A673 (cell line): ENCODE measurements at regions not wholly inside any gene's neighbourhood (a gene's known extent, or its start where the extent isn't known, plus 50 kb on each side); places are given as distances from the start of the nearest gene placed in this dataset.
"Not testable (repeated sequence)": the region's sequence is repeated elsewhere in the genome, so short reads cannot be mapped to it uniquely, and the experiment has no call there.

ENCODE experiments used
- BruUV-seq: library from RNA; stranded (reverse); fragments of 400-500 nt; replicated peaks from 2 replicates; lab custom pipeline; 2021; lab: Mats Ljungman, UMichigan
- CTCF ChIA-PET: fragments of 300-600 bp; sonication (Branson Sonifier 250); formaldehyde crosslinking; loops from one replicate; lab custom pipeline; 2022; ENCODE audit warnings: antibody characterized with exemption; lab: Charles Lee
- POLR2A ChIA-PET: fragments of 300-600 bp; sonication (Branson Sonifier 250); formaldehyde crosslinking; loops from one replicate; lab custom pipeline; 2022; ENCODE audit warnings: antibody characterized with exemption; ENCODE audit not compliant: low non-redundant PET; lab: Charles Lee
- DNase-seq: peaks from one replicate; pipeline ENCODE4 v3.0.0-alpha.2; 2015; ENCODE audit warnings: low spot score
- H3K27ac ChIP-seq: fragments of 200-600 bp; sonication (generic); 2 replicates; pipeline ENCODE4 v1.5.1; 2016; ENCODE audit warnings: mixed run types, low read depth, mild to moderate bottlenecking, mixed read lengths, antibody characterized with exemption, low read length; ENCODE audit not compliant: poor library complexity, severe bottlenecking
- H3K27me3 ChIP-seq: fragments of 200-600 bp; sonication (generic); replicated peaks from 2 replicates; pipeline ENCODE4 v1.6.1; 2017; ENCODE audit warnings: mixed run types, low read depth, mild to moderate bottlenecking, mixed read lengths, antibody characterized with exemption, low read length; ENCODE audit not compliant: insufficient read depth, poor library complexity
- H3K36me3 ChIP-seq: fragments of 200-600 bp; sonication (generic); 2 replicates; pipeline ENCODE4 v1.6.1; 2016; ENCODE audit warnings: mixed run types, mild to moderate bottlenecking, mixed read lengths, antibody characterized with exemption, low read length; ENCODE audit not compliant: insufficient read depth, poor library complexity, severe bottlenecking
- H3K4me1 ChIP-seq: fragments of 200-600 bp; sonication (generic); 2 replicates; pipeline ENCODE4 v1.6.1; 2017; ENCODE audit warnings: mixed run types, mild to moderate bottlenecking, mixed read lengths, antibody characterized with exemption, low read length; ENCODE audit not compliant: insufficient read depth, poor library complexity, severe bottlenecking
- H3K4me3 ChIP-seq: fragments of 200-600 bp; sonication (generic); 2 replicates; pipeline ENCODE4 v1.5.1; 2016; ENCODE audit warnings: low read depth, mixed run types, mild to moderate bottlenecking, mixed read lengths, low read length; ENCODE audit not compliant: poor library complexity, severe bottlenecking
- H3K9me3 ChIP-seq: fragments of 200-600 bp; sonication (generic); 2 replicates; pipeline ENCODE4 v1.6.1; 2016; ENCODE audit warnings: mixed run types, low read depth, mild to moderate bottlenecking, mixed read lengths, antibody characterized with exemption, low read length; ENCODE audit not compliant: poor library complexity, severe bottlenecking
- CTCF ChIP-seq: fragments of 300-800, 200-600 bp; sonication (generic); conservative IDR thresholded peaks from 2 replicates; pipeline ENCODE4 v1.5.1; 2017; ENCODE audit warnings: low read depth, mild to moderate bottlenecking, antibody characterized with exemption, low read length, moderate library complexity, mixed read lengths
- EZH2 ChIP-seq: fragments of 200-600 bp; sonication (generic); IDR thresholded peaks from 2 replicates; pipeline ENCODE4 v1.6.1; 2017; ENCODE audit warnings: borderline replicate concordance, low read depth, mild to moderate bottlenecking, mixed read lengths, antibody characterized with exemption, low read length; ENCODE audit not compliant: poor library complexity, severe bottlenecking
- intact Hi-C: fragments of 100-400 bp; cut with micrococcal nuclease; formaldehyde crosslinking; loops from one replicate; pipeline ENCODE4 v1.10.0; 2022; ENCODE audit not compliant: unreplicated experiment

DNA sequence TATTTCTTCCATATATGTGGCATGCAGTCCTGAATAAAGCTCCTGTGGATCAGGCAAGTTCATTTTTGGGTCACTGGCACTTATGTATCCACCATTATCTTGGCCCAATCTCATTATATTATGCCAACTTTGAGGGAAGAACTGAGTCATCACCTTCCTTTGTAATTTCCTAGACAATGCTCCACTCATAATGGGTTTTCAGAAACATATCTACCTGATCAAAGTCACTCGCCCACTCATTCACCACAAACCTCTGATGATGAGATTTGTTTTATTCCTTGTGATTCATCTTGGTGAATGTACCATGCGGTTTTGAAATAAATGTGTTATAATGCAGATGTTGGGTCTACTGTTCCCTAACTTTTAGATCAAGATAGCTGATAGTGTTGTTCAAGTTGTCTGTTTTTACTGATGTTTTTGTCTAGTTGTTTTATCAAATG is 525.8 kb downstream of the KIF20B start:
- no peak for TF ChIP-seq CTCF
- TF ChIP-seq EZH2 = no peak
- no peak overlapping the region for H3K4me3 ChIP-seq
- POLR2A ChIA-PET = no interaction called here
- intact Hi-C loops = no loop called here
- H3K4me1 ChIP-seq = no peaks in the 10 kb centered on the region
- no peaks in the 10 kb centered on the region for H3K9me3 ChIP-seq
- DNase-seq = no peak
- no peak overlapping the region for H3K27ac ChIP-seq
- CTCF ChIA-PET = no interaction called here
- BruUV-seq = no TSS peak
- H3K36me3 ChIP-seq = no peaks in the 10 kb centered on the region
- no peaks in the 10 kb centered on the region for H3K27me3 ChIP-seq

DNA sequence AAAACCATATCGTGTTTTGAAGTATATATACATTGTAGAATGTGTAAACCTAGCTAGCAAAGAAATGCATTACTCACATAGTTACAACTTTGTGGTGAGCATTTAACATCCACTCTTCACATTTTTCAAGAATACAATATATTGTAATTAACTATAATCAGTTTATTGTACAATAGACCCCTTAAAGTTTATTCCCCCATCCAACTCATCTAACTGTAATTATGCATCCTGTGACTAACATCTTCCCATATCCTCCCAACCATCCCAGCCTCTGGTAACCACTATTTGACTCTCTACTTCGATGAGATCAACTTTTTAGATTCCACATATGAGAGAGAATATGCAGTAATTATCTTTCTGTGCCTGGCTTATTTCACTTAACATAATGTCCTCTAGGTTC is 526.4 kb downstream of the KIF20B start:
- TF ChIP-seq EZH2 (no peak), CTCF (no peak)
- Histone ChIP-seq H3K4me1 (no peaks in the 10 kb centered on the region), H3K27me3 (no peaks in the 10 kb centered on the region), H3K4me3 (no peak overlapping the region), H3K36me3 (no peaks in the 10 kb centered on the region), H3K9me3 (no peaks in the 10 kb centered on the region), H3K27ac (no peak overlapping the region)
- DNase-seq = no peak
- POLR2A ChIA-PET = no interaction called here
- intact Hi-C loops = no loop called here
- no TSS peak for BruUV-seq
- CTCF ChIA-PET = no interaction called here

- POLR2A ChIA-PET = no interaction called here
Measured at GRCh38 chr10:90229486-90229885, 528.1 kb downstream of the KIF20B start.

GRCh38 chr10:90233805-90234204 is 532.4 kb downstream of the KIF20B start:
- H3K4me3 ChIP-seq, H3K4me1 ChIP-seq, H3K27ac ChIP-seq, H3K36me3 ChIP-seq, POLR2A ChIA-PET, H3K27me3 ChIP-seq, BruUV-seq, H3K9me3 ChIP-seq, DNase-seq, CTCF ChIA-PET, intact Hi-C loops: not testable (repeated sequence)

More at GRCh38 chr10:90229486-90229885, 528.1 kb downstream of the KIF20B start:
- no peak overlapping the region for H3K4me3 ChIP-seq
- no peak for TF ChIP-seq EZH2
- no peak for TF ChIP-seq CTCF
- no peaks in the 10 kb centered on the region for H3K9me3 ChIP-seq
- CTCF ChIA-PET = no interaction called here
- no peaks in the 10 kb centered on the region for H3K27me3 ChIP-seq
- no peak for DNase-seq
- intact Hi-C loops = no loop called here
- no TSS peak for BruUV-seq
- no peaks in the 10 kb centered on the region for H3K36me3 ChIP-seq
- no peak overlapping the region for H3K27ac ChIP-seq
- no peaks in the 10 kb centered on the region for H3K4me1 ChIP-seq
